K562 (cell line): ENCODE measurements at regions not wholly inside any gene's neighbourhood (a gene's known extent, or its start where the extent isn't known, plus 50 kb on each side); places are given as distances from the start of the nearest gene placed in this dataset.

Source experiments
- ATAC-seq: fragments of 200-7000 bp; cut with Tn5 transposase; 3 replicates; pipeline ENCODE4 v1.9.1; 2020; ENCODE audit warnings: moderate library complexity
- BruUV-seq: library from RNA; stranded (reverse); fragments of 400-500 nt; replicated peaks from 2 replicates; lab custom pipeline; 2021; lab: Mats Ljungman, UMichigan
- CTCF ChIA-PET: fragments of 300-600 bp; formaldehyde crosslinking; extraction: SDS; loops from one replicate; lab custom pipeline; 2021; ENCODE audit warnings: low intra/inter-chr PET ratio; lab: Yijun Ruan, JAX
- POLR2A ChIA-PET: fragments of 300-600, 350-650 bp; sonication (Branson Sonifier 250); formaldehyde crosslinking; extraction: SDS; loops from one replicate; lab custom pipeline; 2021; ENCODE audit warnings: antibody characterized with exemption, inconsistent platforms; lab: Yijun Ruan, JAX
- DNase-seq, 4 experiments: peaks; one replicate each; pipeline versions ENCODE4 v3.0.0 to v3.0.0-alpha.2; 2011 to 2018; ENCODE audit warnings: low spot score in 3 of 4, mixed read lengths in 3 of 4; ENCODE audit errors: extremely low read depth in 1 of 4
- FAIRE-seq: peaks from 2 replicates; lab custom pipeline; 2011; peaks lifted over from hg19 to GRCh38; lab: Jason Lieb, UNC
- H2AFZ ChIP-seq: 2 replicates; pipeline ENCODE4 v1.6.0; 2011; ENCODE audit warnings: low read depth, low read length, control low read depth, inconsistent platforms
- H3K27ac ChIP-seq: fragments of 200-600 bp; 3 replicates; pipeline ENCODE4 v1.8.0; 2011; ENCODE audit warnings: low read depth, mild to moderate bottlenecking, control low read depth, inconsistent platforms, low read length, moderate library complexity, mixed read lengths; ENCODE audit errors: extremely low read depth
- H3K27me3 ChIP-seq, 2 experiments: fragments of 300-600 bp in 1 of 2; 2 replicates in 1 of 2; 3 replicates in 1 of 2; pipeline versions ENCODE4 v1.6.0 to v1.8.0; 2011; ENCODE audit warnings: inconsistent platforms in 2 of 2, low read length in 2 of 2, mild to moderate bottlenecking in 1 of 2, mixed read lengths in 1 of 2, moderate library complexity in 1 of 2; ENCODE audit not compliant: control insufficient read depth in 2 of 2, insufficient read depth in 2 of 2
- H3K36me3 ChIP-seq: fragments of 300-600 bp; 3 replicates; pipeline ENCODE4 v1.8.0; 2011; ENCODE audit warnings: mild to moderate bottlenecking, low read length, inconsistent platforms; ENCODE audit not compliant: control insufficient read depth, insufficient read depth
- H3K4me1 ChIP-seq, 2 experiments: fragments of 200-600 bp in 1 of 2; replicated peaks in 1 of 2; 2 replicates in 1 of 2; 3 replicates in 1 of 2; pipeline versions ENCODE4 v1.5.1 to v1.8.0; 2011; ENCODE audit warnings: inconsistent platforms in 2 of 2, low read length in 2 of 2, mild to moderate bottlenecking in 1 of 2, mixed read lengths in 1 of 2, moderate library complexity in 1 of 2; ENCODE audit not compliant: control insufficient read depth in 2 of 2, insufficient read depth in 2 of 2
- H3K4me2 ChIP-seq: 2 replicates; pipeline ENCODE4 v1.6.1; 2011; ENCODE audit warnings: low read length, control low read depth, inconsistent platforms, mixed read lengths; ENCODE audit not compliant: insufficient read depth
- H3K4me3 ChIP-seq: fragments of 200-600 bp; sonication (generic), shearing (Covaris generic); 2 replicates; pipeline ENCODE4 v1.5.1; 2016; ENCODE audit warnings: control low read depth, inconsistent platforms
- H3K79me2 ChIP-seq: fragments of 200-600 bp; 3 replicates; pipeline ENCODE4 v1.8.0; 2011; ENCODE audit warnings: low read length, inconsistent platforms; ENCODE audit not compliant: control insufficient read depth, insufficient read depth
- H3K9ac ChIP-seq, 2 experiments: 2 replicates each; pipeline versions ENCODE4 v1.6.0 to v1.6.1; 2011; ENCODE audit warnings: low read depth in 2 of 2, low read length in 2 of 2, control low read depth in 1 of 2, inconsistent platforms in 1 of 2, mild to moderate bottlenecking in 1 of 2, mixed read lengths in 1 of 2; ENCODE audit not compliant: insufficient read depth in 1 of 2
- H3K9me1 ChIP-seq: one replicate; pipeline ENCODE4 v1.6.0; 2011; ENCODE audit warnings: inconsistent platforms, mild to moderate bottlenecking, low read length, moderate library complexity; ENCODE audit not compliant: control insufficient read depth, insufficient read depth
- H3K9me3 ChIP-seq: replicated peaks from 2 replicates; pipeline ENCODE4 v1.5.1; 2011; ENCODE audit warnings: low read depth, low read length, inconsistent platforms; ENCODE audit not compliant: control insufficient read depth, insufficient read depth
- H4K20me1 ChIP-seq: replicated peaks from 2 replicates; pipeline ENCODE4 v1.6.1; 2011; ENCODE audit warnings: low read length, inconsistent platforms, mixed read lengths; ENCODE audit not compliant: control insufficient read depth, insufficient read depth
- ATF7 ChIP-seq: fragments of 450-650 bp; IDR thresholded peaks from 2 replicates; pipeline ENCODE4 v1.7.1; 2014; ENCODE audit warnings: mild to moderate bottlenecking, moderate library complexity
- DDX20 ChIP-seq: fragments of 450-650 bp; IDR thresholded peaks from 2 replicates; pipeline ENCODE4 v1.6.1; 2016; ENCODE audit warnings: missing genetic modification characterization, low read depth, mild to moderate bottlenecking, missing compliant biosample characterization, moderate library complexity
- LARP7 ChIP-seq: fragments of 450-650 bp; IDR thresholded peaks from 2 replicates; pipeline ENCODE4 v1.6.1; 2016
- ZNF217 ChIP-seq: sonication (generic); formaldehyde crosslinking; IDR thresholded peaks from 2 replicates; pipeline ENCODE4 v1.8.0; 2022; ENCODE audit warnings: mild to moderate bottlenecking, missing genetic modification reagents
- in situ Hi-C: fragments of 300-500 bp; cut with MboI; formaldehyde crosslinking; loops from 4 replicates; pipeline ENCODE4 v1.15.0; 2018; ENCODE audit warnings: inconsistent platforms, mixed read lengths
- intact Hi-C: fragments of 100-400 bp; cut with micrococcal nuclease; formaldehyde crosslinking; loops from 2 replicates; pipeline ENCODE4 v1.14.2; 2022
- TF ChIP-seq, protein P1 (sequence below): fragments of 450-650 bp; formaldehyde crosslinking; IDR thresholded peaks from 2 replicates; pipeline ENCODE4 v1.4.0; 2020; ENCODE audit warnings: mild to moderate bottlenecking, moderate library complexity

DNA sequence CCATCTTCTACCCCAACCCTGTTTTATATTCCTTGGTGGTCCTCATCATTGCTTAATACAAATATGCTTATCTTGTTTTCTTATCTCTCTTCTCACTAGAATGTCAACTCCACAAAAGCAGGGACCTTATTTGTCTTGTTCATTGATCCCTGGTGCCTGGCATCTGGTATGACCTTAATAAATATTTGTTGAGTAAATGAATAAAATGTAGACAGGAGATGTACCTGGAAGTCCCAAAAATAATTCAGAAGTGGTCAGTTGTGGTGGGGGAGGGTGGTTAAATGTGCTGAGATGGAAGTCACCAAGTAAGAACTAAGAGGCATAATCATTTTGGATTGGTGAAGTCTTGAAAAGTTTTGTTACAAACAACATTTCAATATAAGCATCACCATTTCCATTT, 214.8 kb upstream of the MPPED2 start:
- no peak for FAIRE-seq
- Histone ChIP-seq H3K27ac (no peak overlapping the region), H3K36me3 (no peaks in the 10 kb centered on the region), H3K9me3 (no peaks in the 10 kb centered on the region), H4K20me1 (no peaks in the 10 kb centered on the region), H2AFZ (no peak overlapping the region), H3K27me3 (no peaks in the 10 kb centered on the region), H3K79me2 (no peaks in the 10 kb centered on the region), H3K4me1 (no peaks in the 10 kb centered on the region), H3K9me1 (no peaks in the 10 kb centered on the region), H3K4me2 (no peak overlapping the region), H3K9ac (no peak overlapping the region), H3K4me3 (no peak overlapping the region)
- no peak for DNase-seq
- no TSS peak for BruUV-seq
- ATAC-seq: no peak
- in situ Hi-C loops: no loop called here
- intact Hi-C loops: no loop called here
- POLR2A ChIA-PET: no interaction called here
- TF ChIP-seq DDX20 (tag) (no peak), LARP7 (no peak), ZNF217 (CRISPR knock-in tag) (no peak), ATF7 (no peak)
- TF ChIP-seq, protein P1, sequence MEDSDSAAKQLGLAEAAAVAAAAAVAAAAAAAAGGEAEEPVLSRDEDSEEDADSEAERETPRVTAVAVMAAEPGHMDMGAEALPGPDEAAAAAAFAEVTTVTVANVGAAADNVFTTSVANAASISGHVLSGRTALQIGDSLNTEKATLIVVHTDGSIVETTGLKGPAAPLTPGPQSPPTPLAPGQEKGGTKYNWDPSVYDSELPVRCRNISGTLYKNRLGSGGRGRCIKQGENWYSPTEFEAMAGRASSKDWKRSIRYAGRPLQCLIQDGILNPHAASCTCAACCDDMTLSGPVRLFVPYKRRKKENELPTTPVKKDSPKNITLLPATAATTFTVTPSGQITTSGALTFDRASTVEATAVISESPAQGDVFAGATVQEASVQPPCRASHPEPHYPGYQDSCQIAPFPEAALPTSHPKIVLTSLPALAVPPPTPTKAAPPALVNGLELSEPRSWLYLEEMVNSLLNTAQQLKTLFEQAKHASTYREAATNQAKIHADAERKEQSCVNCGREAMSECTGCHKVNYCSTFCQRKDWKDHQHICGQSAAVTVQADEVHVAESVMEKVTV (CRISPR knock-in tag): no peak
- CTCF ChIA-PET: no interaction called here
